ENCODE measurements at regions not wholly inside any gene's neighbourhood (a gene's known extent, or its start where the extent isn't known, plus 50 kb on each side); places are given as distances from the start of the nearest gene placed in this dataset.

GRCh38 chr14:83887866-83888265 lies 1642.1 kb upstream of the FLRT2 start:
- TF ChIP-seq, protein P1, sequence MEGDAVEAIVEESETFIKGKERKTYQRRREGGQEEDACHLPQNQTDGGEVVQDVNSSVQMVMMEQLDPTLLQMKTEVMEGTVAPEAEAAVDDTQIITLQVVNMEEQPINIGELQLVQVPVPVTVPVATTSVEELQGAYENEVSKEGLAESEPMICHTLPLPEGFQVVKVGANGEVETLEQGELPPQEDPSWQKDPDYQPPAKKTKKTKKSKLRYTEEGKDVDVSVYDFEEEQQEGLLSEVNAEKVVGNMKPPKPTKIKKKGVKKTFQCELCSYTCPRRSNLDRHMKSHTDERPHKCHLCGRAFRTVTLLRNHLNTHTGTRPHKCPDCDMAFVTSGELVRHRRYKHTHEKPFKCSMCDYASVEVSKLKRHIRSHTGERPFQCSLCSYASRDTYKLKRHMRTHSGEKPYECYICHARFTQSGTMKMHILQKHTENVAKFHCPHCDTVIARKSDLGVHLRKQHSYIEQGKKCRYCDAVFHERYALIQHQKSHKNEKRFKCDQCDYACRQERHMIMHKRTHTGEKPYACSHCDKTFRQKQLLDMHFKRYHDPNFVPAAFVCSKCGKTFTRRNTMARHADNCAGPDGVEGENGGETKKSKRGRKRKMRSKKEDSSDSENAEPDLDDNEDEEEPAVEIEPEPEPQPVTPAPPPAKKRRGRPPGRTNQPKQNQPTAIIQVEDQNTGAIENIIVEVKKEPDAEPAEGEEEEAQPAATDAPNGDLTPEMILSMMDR (IDR thresholded peaks at IDR 0.05): no peak
- TF ChIP-seq POLR2A (IDR thresholded peaks at IDR 0.05): no peak
